GM21515 (cell line): ENCODE measurements at regions not wholly inside any gene's neighbourhood (a gene's known extent, or its start where the extent isn't known, plus 50 kb on each side); places are given as distances from the start of the nearest gene placed in this dataset.

Experiments used
- ATAC-seq: cut with Tn5 transposase; IDR thresholded peaks from one replicate; pipeline ENCODE4 v1.9.1; 2021; ENCODE audit not compliant: unreplicated experiment

DNA sequence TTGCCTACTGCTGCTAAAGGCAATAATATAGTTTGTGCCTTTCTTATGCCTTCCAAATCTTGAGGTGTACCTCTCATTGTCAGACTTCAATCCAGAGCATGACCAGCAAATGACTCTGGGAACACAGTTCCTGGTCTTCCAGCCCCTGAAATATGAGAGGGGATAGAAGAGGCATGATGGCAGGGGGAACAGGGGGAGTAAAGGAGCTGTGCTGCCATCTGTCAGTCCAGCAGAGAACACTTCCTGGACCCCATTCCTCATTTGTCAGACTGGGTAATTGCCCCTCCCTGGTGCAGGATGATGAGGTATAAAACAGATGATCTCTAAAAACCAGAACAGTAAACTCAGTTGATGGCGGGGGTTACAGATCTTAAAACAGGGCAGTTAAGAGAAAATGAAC lies 618.7 kb downstream of the DIAPH3 start:
- no peak for ATAC-seq

DNA sequence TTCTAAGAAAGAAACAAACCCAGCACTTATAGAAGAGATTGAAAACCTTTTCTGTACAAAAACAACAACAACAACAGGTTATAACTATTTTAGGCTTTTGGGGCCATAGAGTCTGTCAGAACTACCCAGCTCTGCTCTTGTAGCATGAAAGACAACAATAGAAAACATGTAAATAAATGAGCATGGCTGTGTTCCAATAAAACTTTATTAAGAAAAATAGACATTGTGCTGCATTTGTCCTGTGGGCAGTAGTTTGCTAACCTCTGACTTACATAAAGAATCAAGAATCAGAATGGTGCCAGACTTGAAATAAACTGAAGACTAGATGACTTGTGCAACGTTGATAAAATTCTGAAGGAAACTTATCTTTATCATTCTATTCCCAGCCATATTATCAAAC lies 617.5 kb downstream of the DIAPH3 start:
- ATAC-seq, result no peak

DNA sequence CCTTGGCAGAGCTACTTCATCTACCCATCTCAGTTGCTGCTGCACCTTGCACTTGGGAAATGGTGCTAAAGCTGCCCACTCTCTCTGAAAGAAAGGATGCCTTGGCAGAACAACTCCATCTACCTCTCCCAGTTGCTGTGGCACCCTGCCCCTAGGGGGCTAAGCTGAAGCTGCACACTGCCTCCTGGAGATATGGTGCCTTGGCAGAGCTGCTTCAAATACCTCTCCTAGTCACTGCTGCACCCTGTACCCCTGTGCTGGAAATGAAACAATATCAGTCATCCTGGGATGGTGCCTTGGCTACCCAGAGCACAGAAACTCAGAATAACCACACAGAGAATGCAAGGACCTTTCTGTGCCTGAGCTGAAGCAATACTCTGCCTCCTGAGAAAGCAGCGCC lies 615.8 kb downstream of the DIAPH3 start:
- no peak for ATAC-seq

DNA sequence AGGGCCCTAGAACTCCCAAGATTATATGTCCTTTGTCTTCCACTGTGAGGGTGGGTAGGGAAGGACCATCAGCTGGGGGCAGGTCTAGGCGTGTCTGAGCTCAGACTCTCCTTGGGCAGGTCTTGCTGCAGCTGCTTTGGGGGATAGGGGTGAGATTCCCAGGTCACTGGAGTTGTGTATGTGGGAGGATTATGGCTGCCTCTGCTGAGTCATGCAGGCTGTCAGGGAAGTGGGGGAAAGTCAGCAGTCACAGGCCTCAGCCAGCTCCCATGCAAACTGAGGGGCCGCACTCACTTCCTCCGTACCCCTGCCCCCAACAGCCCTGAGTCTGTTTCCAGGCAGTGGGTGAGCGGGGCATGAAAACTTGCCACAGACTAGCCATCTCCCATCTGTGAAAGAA lies 600.8 kb downstream of the DIAPH3 start:
- no peak for ATAC-seq

- ATAC-seq, result no peak
Measured at GRCh38 chr13:59566561-59566960, 597.2 kb downstream of the DIAPH3 start.

GRCh38 chr13:59568306-59568705 lies 595.4 kb downstream of the DIAPH3 start:
- ATAC-seq, result no peak

GRCh38 chr13:59570204-59570603 lies 593.5 kb downstream of the DIAPH3 start:
- no peak for ATAC-seq

- ATAC-seq, result no peak
Measured at GRCh38 chr13:59584101-59584500, 579.6 kb downstream of the DIAPH3 start.

GRCh38 chr13:59584761-59585670 lies 578.7 kb downstream of the DIAPH3 start:
- no peak for ATAC-seq

- no peak for ATAC-seq
Measured at GRCh38 chr13:59587030-59587429, 576.7 kb downstream of the DIAPH3 start.

GRCh38 chr13:59587971-59588716 lies 575.6 kb downstream of the DIAPH3 start:
- ATAC-seq, result no peak

DNA sequence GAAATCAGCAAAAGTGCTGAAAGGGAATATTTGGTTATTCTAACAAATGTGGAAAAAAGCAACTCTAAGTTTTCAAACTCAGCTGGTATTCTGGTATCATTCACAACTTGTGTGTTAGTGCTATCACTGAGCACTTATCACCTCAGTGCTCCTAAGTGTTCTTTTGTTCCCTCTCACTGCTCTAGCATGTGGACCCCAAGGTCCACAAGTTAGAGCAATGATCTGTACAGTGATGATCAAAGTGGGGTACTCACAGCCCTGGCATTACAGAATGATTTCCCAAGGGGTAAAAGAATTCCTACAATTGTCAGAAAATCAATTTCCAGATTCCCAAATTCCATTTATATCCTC lies 575.0 kb downstream of the DIAPH3 start:
- no peak for ATAC-seq

- no peak for ATAC-seq
Measured at GRCh38 chr13:59601993-59602392, 561.7 kb downstream of the DIAPH3 start.

DNA sequence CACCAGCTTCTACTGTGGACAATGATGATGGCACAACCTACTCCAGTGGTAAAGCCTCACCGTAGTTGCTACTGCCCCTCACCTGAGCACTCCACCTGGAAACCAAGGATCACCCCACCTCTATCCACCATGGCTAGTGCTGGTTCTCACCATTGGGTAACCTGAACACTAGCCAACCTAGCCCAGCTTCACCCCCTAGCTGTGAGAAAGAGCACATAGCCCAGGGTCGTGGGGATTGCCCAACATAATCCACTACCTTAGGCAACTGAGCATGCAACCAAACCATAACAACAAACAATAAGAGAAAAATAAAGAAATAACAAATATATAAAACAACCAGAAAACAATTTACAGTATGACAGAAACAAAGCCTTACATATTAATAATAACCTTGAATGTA lies 560.1 kb downstream of the DIAPH3 start:
- ATAC-seq, result no peak

GRCh38 chr13:59607172-59607571 lies 556.6 kb downstream of the DIAPH3 start:
- no peak for ATAC-seq

DNA sequence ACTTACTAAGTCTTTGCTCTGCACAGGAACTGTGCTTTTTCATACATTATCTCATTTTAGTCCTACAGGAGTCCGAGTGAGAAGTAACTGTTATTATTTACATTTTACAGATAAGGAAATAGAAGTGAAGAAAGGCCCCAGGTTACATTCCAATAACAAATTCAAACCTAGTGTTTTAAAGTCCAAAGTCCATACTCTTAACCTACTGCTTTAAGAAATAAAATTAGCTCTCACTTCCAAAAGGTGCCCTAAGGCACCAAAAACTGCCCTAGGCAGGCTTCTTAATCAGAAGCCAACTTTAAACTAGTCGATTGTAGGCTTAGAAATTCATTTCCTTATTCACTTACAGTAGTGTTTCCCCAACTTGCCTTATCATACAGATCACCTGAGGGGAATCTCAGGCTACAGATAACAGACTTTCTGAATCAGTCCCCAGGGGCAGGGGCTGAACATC lies 555.9 kb downstream of the DIAPH3 start:
- ATAC-seq, result no peak

DNA sequence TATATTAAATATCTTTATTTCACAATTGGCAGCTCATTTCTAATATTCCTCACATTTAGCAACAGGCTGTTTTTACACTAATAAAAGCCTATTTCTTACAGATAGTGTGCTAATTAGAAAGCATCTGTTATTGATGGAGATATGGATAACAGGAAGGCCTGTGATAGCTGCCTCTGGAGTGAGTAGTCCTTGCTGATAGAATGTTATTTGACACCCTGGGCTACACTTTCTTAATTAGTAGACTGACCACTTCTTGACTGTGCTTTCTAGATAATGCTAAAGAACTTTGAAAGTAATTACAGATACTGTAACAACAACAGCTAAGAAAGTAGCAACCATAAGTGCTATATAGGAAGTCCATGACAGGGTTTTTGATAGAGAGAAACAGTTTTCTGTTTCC lies 554.3 kb downstream of the DIAPH3 start:
- no peak for ATAC-seq
